SKM-1 (cell line): ENCODE measurements at regions not wholly inside any gene's neighbourhood (a gene's known extent, or its start where the extent isn't known, plus 50 kb on each side); places are given as distances from the start of the nearest gene placed in this dataset.

Experiments
- DNase-seq: peaks from one replicate; lab custom pipeline; 2025; ENCODE audit not compliant: unreplicated experiment; lab: John Stamatoyannopoulos, UW

GRCh38 chr2:104388296-104388695 lies 465.6 kb upstream of the POU3F3 start:
- no peak for DNase-seq

DNA sequence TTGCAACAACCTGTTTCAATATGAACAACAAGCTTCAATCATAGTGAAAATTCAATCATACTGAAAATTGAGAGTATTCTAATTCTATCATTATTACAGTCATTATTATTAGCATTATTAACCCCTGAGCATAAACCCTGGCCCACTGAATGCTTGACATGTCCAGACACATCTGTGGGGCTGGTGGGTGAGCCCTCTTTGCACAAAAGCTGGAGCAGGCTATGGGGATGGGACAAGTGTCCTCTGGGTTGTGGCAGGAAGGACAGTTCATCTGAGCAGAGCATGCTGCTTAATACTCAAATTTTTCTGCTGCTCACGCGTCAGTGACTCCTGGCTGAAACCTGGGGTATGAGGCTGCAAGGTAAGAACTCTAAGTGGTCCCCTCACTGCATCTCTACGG lies 451.1 kb upstream of the POU3F3 start:
- DNase-seq, result no peak

GRCh38 chr2:104404526-104404925 lies 449.4 kb upstream of the POU3F3 start:
- no peak for DNase-seq

DNA sequence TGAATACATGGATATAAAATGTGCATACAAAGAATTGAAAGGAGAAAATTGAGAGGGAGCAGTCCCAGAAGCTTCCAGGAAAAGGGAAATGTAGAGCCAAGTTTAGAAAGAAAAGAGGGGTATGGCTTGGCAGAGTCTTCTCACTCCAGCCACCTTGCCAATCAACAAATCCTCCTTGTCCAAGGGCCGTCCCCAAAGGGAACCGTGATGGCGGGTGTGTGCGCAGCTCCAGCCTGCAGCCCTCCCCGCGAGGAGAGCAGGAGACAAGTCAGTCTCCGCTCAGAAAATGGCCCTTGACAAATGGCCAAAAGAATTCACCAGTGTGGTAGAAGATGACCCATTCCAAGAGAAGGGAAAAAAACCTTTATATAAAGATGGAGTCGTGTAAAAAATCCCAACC lies 448.3 kb upstream of the POU3F3 start:
- no peak for DNase-seq

DNA sequence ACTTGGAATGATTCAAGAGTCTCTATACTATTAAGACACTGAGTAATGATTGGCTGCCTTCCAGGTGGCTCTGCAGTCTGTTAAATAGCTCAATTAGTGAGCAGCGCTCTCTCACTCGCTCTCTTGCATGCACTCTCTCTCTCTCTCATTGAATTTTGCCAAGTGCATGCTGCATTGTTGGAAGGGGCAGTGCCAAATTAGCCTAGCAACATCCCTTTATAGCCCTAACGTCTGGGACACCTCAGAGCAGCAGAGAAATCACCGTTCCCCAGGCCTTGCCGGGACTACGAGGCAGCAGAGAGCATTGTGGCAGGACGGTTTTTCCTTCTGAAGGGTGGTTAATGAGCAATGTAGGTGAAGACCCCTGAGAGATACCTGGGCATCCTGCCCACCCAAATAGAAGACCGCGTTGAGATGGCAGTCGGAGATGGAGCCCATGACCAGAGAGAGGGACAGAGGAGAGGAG lies 447.6 kb upstream of the POU3F3 start:
- DNase-seq, result no peak

GRCh38 chr2:104407641-104408040 lies 446.3 kb upstream of the POU3F3 start:
- DNase-seq, result no peak

GRCh38 chr2:104408266-104408665 lies 445.6 kb upstream of the POU3F3 start:
- no peak for DNase-seq

GRCh38 chr2:104410136-104410535 lies 443.8 kb upstream of the POU3F3 start:
- DNase-seq, result no peak

- no peak for DNase-seq
Measured at GRCh38 chr2:104412384-104412783, 441.5 kb upstream of the POU3F3 start.

DNA sequence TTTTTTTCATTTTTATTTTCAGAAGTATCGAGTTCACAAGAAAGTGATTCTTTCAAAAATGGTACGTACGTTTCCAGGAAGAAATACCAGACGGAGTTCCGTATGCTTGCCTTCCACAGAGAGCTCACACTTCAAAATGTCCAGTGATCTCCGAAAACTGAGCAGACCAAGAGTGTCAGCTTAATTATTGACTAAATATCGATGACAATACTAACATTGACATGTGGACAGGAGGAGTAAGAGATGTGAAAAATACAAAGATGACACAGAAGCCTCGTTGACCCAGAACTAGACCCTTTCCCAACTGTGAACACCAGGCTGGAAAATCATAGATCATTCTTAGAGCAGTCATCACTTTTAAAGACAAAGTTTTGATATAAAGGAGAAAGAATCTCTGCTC lies 440.0 kb upstream of the POU3F3 start:
- no peak for DNase-seq

DNA sequence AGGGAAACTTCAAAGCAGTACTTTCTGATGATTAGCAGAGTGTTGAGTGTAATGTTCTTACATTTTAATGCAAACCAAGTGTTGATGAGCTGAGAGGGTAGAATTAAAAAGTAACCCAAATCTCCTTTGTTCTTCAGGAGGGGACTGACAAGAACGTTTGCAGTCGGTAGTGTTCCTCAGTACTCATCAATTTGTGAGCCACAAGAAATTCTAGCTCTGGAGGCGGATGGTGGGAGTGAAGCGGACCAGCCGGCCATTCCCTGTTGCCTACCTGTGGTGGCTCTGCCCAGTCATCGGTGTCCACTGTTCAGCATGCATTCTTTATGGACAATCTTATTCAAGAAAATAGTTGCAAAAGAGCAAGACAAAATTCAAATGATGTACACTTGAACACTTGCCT lies 438.6 kb upstream of the POU3F3 start:
- DNase-seq, result no peak

DNA sequence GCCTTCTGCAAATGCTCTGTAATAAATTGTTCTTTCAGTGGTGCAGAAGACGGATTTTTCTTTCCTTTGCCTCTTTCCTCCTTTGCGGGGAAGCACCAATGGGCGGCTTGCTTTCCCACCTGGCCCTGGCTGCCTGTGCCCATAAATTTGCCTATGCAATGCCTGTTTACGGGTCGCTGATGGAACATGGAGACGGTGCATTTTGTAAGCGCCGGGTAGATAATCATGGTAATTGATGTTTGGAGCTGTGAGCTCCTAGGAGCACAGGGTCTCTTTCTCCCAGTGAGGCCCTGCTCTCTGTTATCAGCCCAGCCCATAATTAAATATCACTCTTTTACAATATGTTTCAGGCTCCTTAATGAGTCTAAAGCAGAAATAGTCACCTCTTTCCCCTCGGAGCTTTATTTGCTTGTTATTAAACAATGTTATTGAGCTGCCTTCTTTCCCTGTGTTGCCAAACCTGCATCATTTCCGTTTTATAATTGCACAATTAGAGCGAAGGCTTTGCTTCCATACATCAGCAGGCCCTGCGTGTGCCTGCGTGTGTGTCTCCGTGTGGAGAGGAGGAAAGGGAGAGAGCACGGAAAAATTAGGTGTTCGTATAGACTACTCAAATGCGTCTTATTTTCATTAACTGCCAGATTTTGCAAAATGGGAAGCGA lies 437.4 kb upstream of the POU3F3 start:
- DNase-seq, result no peak

DNA sequence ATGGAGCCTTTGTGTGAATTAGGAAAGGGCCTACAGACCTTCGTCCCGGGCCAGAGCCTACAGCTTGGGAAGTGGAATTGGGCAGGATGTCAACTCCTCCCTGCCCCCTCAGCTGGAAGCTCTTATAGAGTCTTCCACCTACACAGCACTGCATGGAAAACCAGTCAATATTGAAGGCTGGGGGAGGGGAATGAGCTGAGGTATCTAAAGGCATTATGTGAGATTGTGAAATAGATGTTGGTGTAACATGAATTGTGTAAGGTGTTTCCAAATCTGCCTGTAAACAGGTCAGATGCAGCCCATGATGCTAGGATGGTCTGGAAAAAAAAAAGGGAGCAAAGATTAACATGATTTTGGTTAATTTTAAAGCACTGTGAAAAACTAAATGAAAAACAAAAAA lies 433.5 kb upstream of the POU3F3 start:
- no peak for DNase-seq

DNA sequence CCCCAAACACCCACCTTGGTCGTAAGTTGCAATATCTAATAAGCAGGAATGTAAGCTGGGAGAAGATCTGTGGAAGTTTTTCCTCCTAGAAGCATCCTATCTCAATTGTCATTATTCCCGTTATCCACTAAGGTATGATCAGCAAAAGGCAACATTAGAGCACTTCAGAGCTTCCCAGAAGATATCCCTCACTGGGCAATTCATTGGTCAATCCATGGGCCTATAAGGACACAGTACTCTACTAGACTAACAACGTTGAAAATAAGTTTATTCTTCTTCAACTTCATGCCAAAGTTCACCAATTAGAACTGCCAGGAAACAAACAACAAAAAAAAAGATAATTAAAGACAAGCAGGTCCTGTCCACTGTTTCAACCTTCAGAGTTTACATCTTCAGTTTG lies 433.0 kb upstream of the POU3F3 start:
- DNase-seq, result no peak

GRCh38 chr2:104425850-104426595 lies 427.9 kb upstream of the POU3F3 start:
- DNase-seq, result no peak

DNA sequence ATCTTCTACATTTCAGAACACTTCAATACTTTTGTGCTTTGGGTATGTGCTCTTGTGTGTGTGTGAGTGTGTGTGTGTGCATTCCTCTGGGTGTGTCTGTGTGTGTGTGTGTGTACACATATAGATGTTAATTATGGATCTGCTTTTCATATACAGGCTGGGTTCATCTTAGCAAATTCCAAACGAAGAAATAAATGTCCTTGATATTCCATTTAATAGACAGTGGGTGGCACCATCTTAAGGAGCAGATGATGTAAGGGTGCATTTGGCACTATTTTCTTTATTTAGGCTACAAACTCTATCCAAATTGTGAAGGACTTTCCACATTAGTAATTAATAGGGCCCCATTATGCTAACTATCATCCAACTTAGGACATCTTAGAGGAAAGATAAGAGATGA lies 425.8 kb upstream of the POU3F3 start:
- DNase-seq, result no peak

DNA sequence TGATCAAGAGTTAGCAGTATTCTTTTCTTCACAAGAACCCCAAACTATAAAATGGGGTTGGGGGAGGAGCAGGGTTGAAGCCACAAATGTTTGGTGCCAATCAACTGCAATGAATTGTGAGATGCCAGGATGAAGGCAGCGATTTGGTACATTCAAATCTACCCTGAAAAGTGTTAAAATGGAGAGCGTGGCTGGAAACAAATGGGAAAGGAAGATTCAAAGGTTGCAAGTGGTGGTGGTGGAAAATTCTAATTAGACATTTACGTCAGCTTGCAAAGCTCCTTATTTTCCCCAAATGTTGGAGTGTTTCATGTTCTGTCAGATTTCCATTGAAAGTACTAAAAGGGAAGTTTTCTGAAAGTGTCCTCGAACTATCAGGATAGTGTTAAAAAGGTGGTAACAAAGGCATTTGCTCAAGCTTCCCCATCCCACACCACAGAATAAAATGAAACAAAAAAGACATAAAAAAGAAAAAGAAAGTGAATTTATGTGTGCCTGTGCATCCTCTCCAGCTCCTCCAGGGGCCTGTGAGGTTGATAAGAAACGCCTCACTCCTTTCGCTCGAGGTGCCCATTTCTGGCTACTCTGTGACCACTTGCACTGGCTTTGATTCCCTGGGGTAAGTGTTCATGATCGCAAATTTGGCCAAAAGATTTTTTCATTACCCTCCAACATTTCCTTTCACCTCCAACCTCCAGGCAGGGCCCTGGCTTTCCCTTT lies 424.1 kb upstream of the POU3F3 start:
- DNase-seq, result no peak

GRCh38 chr2:104430359-104430740 lies 423.6 kb upstream of the POU3F3 start:
- no peak for DNase-seq

GRCh38 chr2:104430852-104431251 lies 423.1 kb upstream of the POU3F3 start:
- no peak for DNase-seq

DNA sequence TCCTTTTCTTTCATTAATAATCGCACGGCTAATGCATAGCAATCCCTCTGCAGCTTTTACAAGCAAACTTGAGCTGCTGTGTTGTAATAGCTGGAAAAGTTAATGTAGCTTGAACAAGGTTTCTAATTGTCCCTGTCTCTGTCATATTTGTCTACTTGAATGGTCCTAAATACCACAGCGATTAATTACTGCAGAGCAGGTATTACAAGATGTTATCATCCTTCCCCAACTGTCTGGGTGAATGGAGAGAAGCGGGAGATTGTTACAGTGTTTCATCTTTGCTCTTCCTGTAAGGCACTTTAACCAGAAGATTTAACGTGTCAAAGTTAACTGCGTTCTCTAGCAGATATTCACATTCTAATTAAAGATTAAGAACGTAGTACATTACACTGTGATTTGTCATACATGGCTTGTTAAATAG lies 422.2 kb upstream of the POU3F3 start:
- no peak for DNase-seq

GRCh38 chr2:104432401-104432800 lies 421.5 kb upstream of the POU3F3 start:
- no peak for DNase-seq

GRCh38 chr2:104432991-104433390 lies 420.9 kb upstream of the POU3F3 start:
- no peak for DNase-seq
